Skeletal muscle tissue (tissue), 3 donors: ENCODE measurements at regions not wholly inside any gene's neighbourhood (a gene's known extent, or its start where the extent isn't known, plus 50 kb on each side); places are given as distances from the start of the nearest gene placed in this dataset.
"Not testable (repeated sequence)": the region's sequence is repeated elsewhere in the genome, so short reads cannot be mapped to it uniquely, and the experiment has no call there.

Source experiments
- H3K27ac ChIP-seq: one replicate; pipeline ENCODE4 v1.7.0; 2013; ENCODE audit warnings: mild to moderate bottlenecking, low read depth, low read length, inconsistent platforms
- H3K27me3 ChIP-seq, 3 donors: one replicate each; pipeline ENCODE4 v1.7.0; 2013; ENCODE audit warnings: low read length in 3 of 3; ENCODE audit not compliant: control insufficient read depth in 3 of 3, insufficient read depth in 3 of 3
- H3K36me3 ChIP-seq, 3 donors: one replicate each; pipeline ENCODE4 v1.7.0; 2013; ENCODE audit warnings: low read length in 3 of 3; ENCODE audit not compliant: control insufficient read depth in 3 of 3, insufficient read depth in 3 of 3
- H3K4me1 ChIP-seq, 3 donors: one replicate each; pipeline ENCODE4 v1.7.0; 2013; ENCODE audit warnings: low read length in 3 of 3, mild to moderate bottlenecking in 3 of 3; ENCODE audit not compliant: control insufficient read depth in 3 of 3, insufficient read depth in 3 of 3
- H3K4me3 ChIP-seq, 3 donors: one replicate each; pipeline ENCODE4 v1.7.0; 2013; ENCODE audit warnings: low read length in 3 of 3
- H3K9ac ChIP-seq, 3 donors: one replicate each; pipeline ENCODE4 v1.7.0; 2013; ENCODE audit warnings: low read length in 3 of 3, mild to moderate bottlenecking in 3 of 3, moderate library complexity in 2 of 3, low read depth in 1 of 3
- H3K9me3 ChIP-seq, 3 donors: one replicate each; pipeline ENCODE4 v1.7.0; 2013; ENCODE audit warnings: low read length in 3 of 3; ENCODE audit not compliant: control insufficient read depth in 3 of 3
- donor health status: Osteomylitis.

DNA sequence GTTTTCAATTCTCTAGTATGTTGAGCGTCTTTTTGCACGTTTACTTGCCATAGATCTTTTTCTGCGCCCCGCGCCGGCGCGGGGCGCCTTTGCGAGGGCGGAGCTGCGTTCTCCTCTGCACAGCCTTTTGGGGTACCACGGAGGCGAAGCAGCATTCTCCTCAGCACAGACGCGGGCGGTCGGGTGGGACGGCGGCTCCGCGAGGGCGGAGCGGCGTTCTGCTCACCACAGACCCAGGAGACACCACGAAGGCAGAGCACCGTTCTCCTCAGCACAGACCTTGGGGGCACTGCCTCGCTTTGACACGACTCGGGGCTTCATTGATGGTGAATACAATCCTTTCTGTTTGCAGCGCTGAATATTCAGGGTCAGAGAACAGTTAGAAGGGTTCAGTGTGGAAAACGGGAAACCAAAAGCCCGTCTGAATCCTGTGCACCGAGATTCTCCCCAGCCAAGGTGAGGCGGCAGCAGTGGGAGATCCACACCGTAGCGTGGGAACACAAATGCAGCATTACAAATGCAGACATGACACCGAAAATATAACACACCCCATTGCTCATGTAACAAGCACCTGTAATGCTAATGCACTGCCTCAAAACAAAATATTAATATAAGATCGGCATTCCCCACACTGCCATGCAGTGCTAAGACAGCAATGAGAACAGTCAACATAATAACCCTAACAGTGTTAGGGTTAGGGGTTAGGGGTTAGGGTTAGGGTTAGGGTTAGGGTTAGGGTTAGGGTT, 190.7 kb upstream of the VIPR2 start:
- H3K9me3 ChIP-seq, H3K4me3 ChIP-seq, H3K36me3 ChIP-seq, H3K27me3 ChIP-seq, H3K4me1 ChIP-seq, H3K9ac ChIP-seq, H3K27ac ChIP-seq: not testable (repeated sequence)

DNA sequence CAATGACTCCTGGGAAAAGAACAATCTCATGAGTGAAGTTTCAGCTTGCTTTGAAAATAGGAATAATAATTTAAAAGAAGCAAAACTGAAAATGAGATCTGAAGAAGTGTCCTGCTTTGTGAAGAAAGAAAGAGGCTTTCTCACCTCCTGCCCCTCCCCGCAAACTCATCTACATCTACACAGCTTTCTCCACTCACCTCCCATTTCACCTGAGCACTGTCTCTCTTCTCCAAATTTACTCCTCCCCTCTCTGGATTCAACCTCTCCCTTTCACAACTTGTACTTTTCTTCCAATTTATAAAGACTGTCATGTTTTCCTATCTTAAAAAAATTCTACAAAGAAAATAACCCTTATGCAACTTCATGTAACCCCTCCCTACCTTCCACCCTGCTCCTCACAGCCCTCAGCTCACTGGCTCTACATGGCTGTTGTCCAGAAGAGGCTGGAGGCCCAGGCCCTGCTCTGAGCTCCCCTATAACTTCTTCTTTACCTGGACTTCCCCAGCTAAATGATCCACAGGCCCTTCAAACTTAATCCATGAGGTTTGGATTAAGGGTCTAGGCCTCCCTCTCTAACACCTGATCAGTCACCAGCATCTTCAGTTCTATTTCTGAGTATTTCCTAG, 188.3 kb upstream of the VIPR2 start:
- H3K4me1 ChIP-seq, H3K9me3 ChIP-seq, H3K27ac ChIP-seq, H3K27me3 ChIP-seq, H3K36me3 ChIP-seq, H3K4me3 ChIP-seq, H3K9ac ChIP-seq: not testable (repeated sequence)

DNA sequence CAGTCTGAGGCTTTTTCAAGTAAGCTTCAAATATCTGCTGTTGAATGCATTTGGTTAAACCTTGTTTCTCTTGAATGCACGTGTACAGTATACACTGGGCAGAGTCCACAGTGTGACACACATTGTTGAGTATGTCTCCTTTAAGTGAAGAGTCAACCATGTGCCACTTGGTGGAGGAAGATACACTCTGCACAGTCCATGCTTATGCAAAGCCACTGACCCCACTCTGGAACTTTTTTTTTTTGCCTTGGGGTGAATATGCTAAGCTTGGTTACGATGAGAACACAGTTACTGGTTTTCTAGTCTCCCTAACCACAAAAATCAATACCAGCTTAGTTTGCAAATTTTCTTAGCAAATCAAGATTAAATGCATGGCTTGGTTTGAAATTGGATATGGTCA, 186.8 kb upstream of the VIPR2 start:
- H3K4me3 ChIP-seq: no peak overlapping the region
- H3K4me1 ChIP-seq: no peaks in the 10 kb centered on the region
- peaks cover 0 to 2% (median 0%) of the 10 kb centered on the region in 3 donors for H3K27me3 ChIP-seq
- H3K9me3 ChIP-seq: peaks cover 0 to 9% (median 7%) of the 10 kb centered on the region in 3 donors
- no peaks in the 10 kb centered on the region for H3K36me3 ChIP-seq
- H3K27ac ChIP-seq: no peak overlapping the region
- no peak overlapping the region for H3K9ac ChIP-seq

- peaks cover 0 to 3% (median 0%) of the 10 kb centered on the region in 3 donors for H3K27me3 ChIP-seq
- H3K4me3 ChIP-seq: no peak overlapping the region
- no peaks in the 10 kb centered on the region for H3K36me3 ChIP-seq
- no peaks in the 10 kb centered on the region for H3K4me1 ChIP-seq
- H3K27ac ChIP-seq: no peak overlapping the region
- H3K9me3 ChIP-seq: peaks cover 0 to 9% (median 7%) of the 10 kb centered on the region in 3 donors
- H3K9ac ChIP-seq: no peak overlapping the region
Measured at GRCh38 chr7:159329818-159330378, 185.2 kb upstream of the VIPR2 start.

DNA sequence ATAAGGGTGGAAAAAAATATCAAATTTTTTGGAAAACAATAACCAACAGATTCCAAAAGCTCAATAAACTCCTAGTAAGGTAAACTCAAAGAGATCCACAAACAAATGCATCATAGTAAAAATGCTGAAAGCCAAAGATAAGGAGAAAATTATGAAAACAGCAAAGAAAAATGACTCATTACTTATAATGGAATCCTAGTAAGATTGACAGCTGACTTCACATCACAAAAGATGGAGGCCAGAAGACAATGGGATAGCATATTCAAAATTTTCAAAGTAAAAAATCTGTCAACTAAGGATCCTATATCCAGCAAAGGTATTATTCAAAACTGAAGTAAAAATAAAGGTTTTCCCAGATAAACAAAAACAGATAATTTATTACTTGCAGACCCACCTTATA, 183.4 kb upstream of the VIPR2 start:
- H3K27me3 ChIP-seq: peaks cover 0 to 3% (median 0%) of the 10 kb centered on the region in 3 donors
- peaks cover 0 to 9% (median 7%) of the 10 kb centered on the region in 3 donors for H3K9me3 ChIP-seq
- H3K36me3 ChIP-seq: no peaks in the 10 kb centered on the region
- H3K4me3 ChIP-seq: no peak overlapping the region
- no peaks in the 10 kb centered on the region for H3K4me1 ChIP-seq
- no peak overlapping the region for H3K9ac ChIP-seq
- no peak overlapping the region for H3K27ac ChIP-seq

DNA sequence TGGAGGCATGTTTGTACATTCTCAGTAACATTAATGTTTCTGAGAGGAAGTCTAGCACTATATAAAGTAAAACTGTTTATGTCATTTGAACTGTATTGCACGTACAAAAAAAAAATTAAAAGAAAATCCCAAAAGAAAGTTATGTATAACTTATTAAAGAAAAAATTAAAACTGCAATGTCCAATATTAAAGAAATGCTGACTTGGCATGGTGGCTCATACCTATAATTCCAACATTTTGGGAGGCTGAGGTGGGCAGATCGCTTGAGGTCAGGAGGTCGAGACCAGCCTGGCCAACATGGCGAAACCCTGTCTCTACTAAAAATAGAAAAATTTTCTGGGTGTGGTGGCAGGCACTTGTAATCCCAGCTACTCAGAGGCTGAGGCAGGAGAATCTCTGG, 178.7 kb upstream of the VIPR2 start:
- no peaks in the 10 kb centered on the region for H3K36me3 ChIP-seq
- no peak overlapping the region for H3K9ac ChIP-seq
- H3K27me3 ChIP-seq: peaks cover 0 to 3% (median 0%) of the 10 kb centered on the region in 3 donors
- H3K4me1 ChIP-seq: no peaks in the 10 kb centered on the region
- no peak overlapping the region for H3K27ac ChIP-seq
- no peak overlapping the region for H3K4me3 ChIP-seq
- peaks cover 0 to 6% (median 3%) of the 10 kb centered on the region in 3 donors for H3K9me3 ChIP-seq

- no peaks in the 10 kb centered on the region for H3K9me3 ChIP-seq
- no peak overlapping the region for H3K9ac ChIP-seq
- H3K27me3 ChIP-seq: no peaks in the 10 kb centered on the region
- no peaks in the 10 kb centered on the region for H3K36me3 ChIP-seq
- H3K4me3 ChIP-seq: no peak overlapping the region
- no peak overlapping the region for H3K27ac ChIP-seq
- H3K4me1 ChIP-seq: no peaks in the 10 kb centered on the region
Measured at GRCh38 chr7:159321278-159321677, 176.6 kb upstream of the VIPR2 start.

- Histone ChIP-seq H3K4me3 (no peak overlapping the region), H3K27me3 (no peaks in the 10 kb centered on the region), H3K36me3 (no peaks in the 10 kb centered on the region), H3K9ac (no peak overlapping the region), H3K9me3 (no peaks in the 10 kb centered on the region), H3K4me1 (no peaks in the 10 kb centered on the region), H3K27ac (no peak overlapping the region)
Measured at GRCh38 chr7:159318682-159319351, 174.2 kb upstream of the VIPR2 start.

GRCh38 chr7:159317294-159317693, 172.6 kb upstream of the VIPR2 start:
- H3K27ac ChIP-seq: no peak overlapping the region
- no peaks in the 10 kb centered on the region for H3K4me1 ChIP-seq
- H3K4me3 ChIP-seq: no peak overlapping the region
- no peaks in the 10 kb centered on the region for H3K27me3 ChIP-seq
- H3K36me3 ChIP-seq: no peaks in the 10 kb centered on the region
- H3K9me3 ChIP-seq: no peaks in the 10 kb centered on the region
- no peak overlapping the region for H3K9ac ChIP-seq

- no peak overlapping the region for H3K4me3 ChIP-seq
- H3K9me3 ChIP-seq: peaks cover 0 to 2% (median 0%) of the 10 kb centered on the region in 3 donors
- no peaks in the 10 kb centered on the region for H3K36me3 ChIP-seq
- no peak overlapping the region for H3K9ac ChIP-seq
- H3K4me1 ChIP-seq: no peaks in the 10 kb centered on the region
- no peak overlapping the region for H3K27ac ChIP-seq
- peaks cover 0 to 4% (median 0%) of the 10 kb centered on the region in 3 donors for H3K27me3 ChIP-seq
Measured at GRCh38 chr7:159311172-159311494, 166.5 kb upstream of the VIPR2 start.
